ENCODE measurements at regions not wholly inside any gene's neighbourhood (a gene's known extent, or its start where the extent isn't known, plus 50 kb on each side); places are given as distances from the start of the nearest gene placed in this dataset.

GRCh38 chr3:190746531-190746930, 116.0 kb downstream of the GMNC start:
- in situ Hi-C loops (cut with HindIII; ENCODE audit: low sequenced_read_pairs), result no loop called here

GRCh38 chr3:190741788-190742187, 120.7 kb downstream of the GMNC start:
- TF ChIP-seq CTCF (IDR thresholded peaks at IDR 0.05; ENCODE audit: low read depth, low read length, missing control alignments), result no peak
- in situ Hi-C loops (cut with HindIII; ENCODE audit: low sequenced_read_pairs), result no loop called here
- H3K4me3 ChIP-seq (ENCODE audit: low read depth, low read length), result no peak overlapping the region
- DNase-seq (ENCODE audit: low read depth), result no peak

More at GRCh38 chr3:190746531-190746930, 116.0 kb downstream of the GMNC start:
- no peak for DNase-seq (ENCODE audit: low read depth)
- no peak for TF ChIP-seq CTCF (IDR thresholded peaks at IDR 0.05; ENCODE audit: low read depth, low read length, missing control alignments)
- H3K4me3 ChIP-seq (ENCODE audit: low read depth, low read length), result no peak overlapping the region

- in situ Hi-C loops (cut with HindIII; ENCODE audit: low sequenced_read_pairs), result no loop called here
- no peak for TF ChIP-seq CTCF (IDR thresholded peaks at IDR 0.05; ENCODE audit: low read depth, low read length, missing control alignments)
- H3K4me3 ChIP-seq (ENCODE audit: low read depth, low read length), result no peak overlapping the region
- no peak for DNase-seq (ENCODE audit: low read depth)
These were observed 122.8 kb downstream of the GMNC start for GRCh38 chr3:190739641-190740185.

GRCh38 chr3:190738636-190739155, 123.8 kb downstream of the GMNC start:
- DNase-seq (ENCODE audit: low read depth), result no peak
- H3K4me3 ChIP-seq (ENCODE audit: low read depth, low read length), result no peak overlapping the region
- TF ChIP-seq CTCF (IDR thresholded peaks at IDR 0.05; ENCODE audit: low read depth, low read length, missing control alignments), result no peak
- in situ Hi-C loops (cut with HindIII; ENCODE audit: low sequenced_read_pairs), result no loop called here

GRCh38 chr3:190737446-190737845, 125.0 kb downstream of the GMNC start:
- H3K4me3 ChIP-seq (ENCODE audit: low read depth, low read length), result no peak overlapping the region
- in situ Hi-C loops (cut with HindIII; ENCODE audit: low sequenced_read_pairs), result no loop called here
- TF ChIP-seq CTCF (IDR thresholded peaks at IDR 0.05; ENCODE audit: low read depth, low read length, missing control alignments), result no peak
- no peak for DNase-seq (ENCODE audit: low read depth)

GRCh38 chr3:190734490-190734889, 128.0 kb downstream of the GMNC start:
- no peak for TF ChIP-seq CTCF (IDR thresholded peaks at IDR 0.05; ENCODE audit: low read depth, low read length, missing control alignments)
- in situ Hi-C loops (cut with HindIII; ENCODE audit: low sequenced_read_pairs), result no loop called here
- no peak for DNase-seq (ENCODE audit: low read depth)
- no peak overlapping the region for H3K4me3 ChIP-seq (ENCODE audit: low read depth, low read length)
